MM.1S (cell line): ENCODE measurements at regions not wholly inside any gene's neighbourhood (a gene's known extent, or its start where the extent isn't known, plus 50 kb on each side); places are given as distances from the start of the nearest gene placed in this dataset.

ENCODE experiments used
- DNase-seq: peaks from one replicate; pipeline ENCODE4 v3.0.0-alpha.2; 2015
- H2AFZ ChIP-seq: fragments of 300-600 bp; sonication (generic); 2 replicates; pipeline ENCODE4 v1.6.0; 2016; ENCODE audit warnings: antibody characterized with exemption, low read length
- H3F3A ChIP-seq: fragments of 300-600 bp; sonication (generic); 2 replicates; pipeline ENCODE4 v1.6.1; 2016; ENCODE audit warnings: mild to moderate bottlenecking, antibody characterized with exemption, low read length, moderate library complexity, mixed read lengths; ENCODE audit not compliant: insufficient read depth
- H3K27ac ChIP-seq: fragments of 300-600 bp; sonication (generic); 2 replicates; pipeline ENCODE4 v1.5.1; 2016; ENCODE audit warnings: mild to moderate bottlenecking, low read length
- H3K27me3 ChIP-seq: fragments of 300-600 bp; sonication (generic); replicated peaks from 2 replicates; pipeline ENCODE4 v1.6.0; 2016; ENCODE audit warnings: low read length; ENCODE audit not compliant: insufficient read depth
- H3K36me3 ChIP-seq: fragments of 300-600 bp; sonication (generic); replicated peaks from 2 replicates; pipeline ENCODE4 v1.6.1; 2016; ENCODE audit warnings: mild to moderate bottlenecking, low read length, mixed read lengths; ENCODE audit not compliant: insufficient read depth
- H3K4me1 ChIP-seq: fragments of 300-600 bp; sonication (generic); 2 replicates; pipeline ENCODE4 v1.6.1; 2016; ENCODE audit warnings: low read length, mixed read lengths
- H3K4me2 ChIP-seq: fragments of 300-600 bp; sonication (generic); 2 replicates; pipeline ENCODE4 v1.6.0; 2016; ENCODE audit warnings: low read depth, low read length
- H3K4me3 ChIP-seq: fragments of 300-600 bp; sonication (generic); 2 replicates; pipeline ENCODE4 v1.5.1; 2016; ENCODE audit warnings: low read length, mixed read lengths
- H3K79me2 ChIP-seq: fragments of 300-600 bp; sonication (generic); 2 replicates; pipeline ENCODE4 v1.6.1; 2016; ENCODE audit warnings: mixed run types, low read length, mixed read lengths
- H3K9ac ChIP-seq: fragments of 300-600 bp; sonication (generic); 2 replicates; pipeline ENCODE4 v1.6.1; 2016; ENCODE audit warnings: low read length, mixed read lengths
- H3K9me2 ChIP-seq: fragments of 300-600 bp; sonication (generic); replicated peaks from 2 replicates; pipeline ENCODE4 v1.6.1; 2016; ENCODE audit warnings: mild to moderate bottlenecking, low read length, mixed read lengths; ENCODE audit not compliant: insufficient read depth
- H3K9me3 ChIP-seq: fragments of 300-600 bp; sonication (generic); replicated peaks from 2 replicates; pipeline ENCODE4 v1.6.1; 2016; ENCODE audit warnings: mild to moderate bottlenecking, low read length, mixed read lengths; ENCODE audit not compliant: insufficient read depth
- H4K20me1 ChIP-seq: fragments of 300-600 bp; sonication (generic); 2 replicates; pipeline ENCODE4 v1.6.1; 2016; ENCODE audit warnings: mild to moderate bottlenecking, low read length, moderate library complexity, mixed read lengths; ENCODE audit not compliant: insufficient read depth
- EZH2 ChIP-seq: fragments of 300-600 bp; sonication (generic); optimal IDR thresholded peaks from 2 replicates; pipeline ENCODE3; 2017; ENCODE audit warnings: low read depth, mild to moderate bottlenecking, antibody characterized with exemption, low read length, mixed read lengths
- EZH2phosphoT487 ChIP-seq: fragments of 300-600 bp; sonication (generic); IDR thresholded peaks from 2 replicates; pipeline ENCODE4 v1.6.1; 2018; ENCODE audit warnings: antibody characterized with exemption, low read length
- TF ChIP-seq, protein P1 (sequence below): fragments of 300-600 bp; sonication (generic); IDR thresholded peaks from 2 replicates; pipeline ENCODE4 v1.5.1; 2016; ENCODE audit warnings: antibody characterized with exemption, low read length, mixed read lengths

DNA sequence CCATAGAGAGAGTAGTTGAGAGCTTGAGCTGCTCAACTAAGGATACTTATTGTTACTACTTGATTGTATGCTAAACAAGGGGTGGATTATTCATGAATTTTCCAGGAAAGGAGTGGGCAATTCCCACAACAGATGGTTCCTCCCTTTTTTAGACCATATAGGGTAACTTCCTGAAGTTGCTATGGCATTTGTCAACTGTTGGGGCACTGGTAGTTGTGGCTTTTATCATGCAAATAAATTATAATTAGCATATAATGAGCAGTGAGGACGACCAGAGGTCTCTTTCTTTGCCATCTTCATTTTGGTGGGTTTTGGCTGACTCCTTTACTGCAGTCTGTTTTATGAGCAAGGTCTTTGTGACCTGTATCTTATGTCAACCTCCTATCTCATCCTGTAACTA is 1403.5 kb upstream of the PABPC4L start:
- Histone ChIP-seq H3K9ac (no peak overlapping the region), H3K4me1 (no peaks in the 10 kb centered on the region), H4K20me1 (no peaks in the 10 kb centered on the region), H3K4me3 (no peak overlapping the region), H2AFZ (no peak overlapping the region), H3K9me3 (no peaks in the 10 kb centered on the region), H3K27me3 (no peaks in the 10 kb centered on the region), H3F3A (no peaks in the 10 kb centered on the region), H3K79me2 (no peaks in the 10 kb centered on the region), H3K27ac (no peak overlapping the region), H3K4me2 (no peak overlapping the region), H3K36me3 (no peaks in the 10 kb centered on the region), H3K9me2 (no peaks in the 10 kb centered on the region)
- DNase-seq, result no peak
- TF ChIP-seq EZH2 (no peak), EZH2phosphoT487 (no peak)
- TF ChIP-seq, protein P1, sequence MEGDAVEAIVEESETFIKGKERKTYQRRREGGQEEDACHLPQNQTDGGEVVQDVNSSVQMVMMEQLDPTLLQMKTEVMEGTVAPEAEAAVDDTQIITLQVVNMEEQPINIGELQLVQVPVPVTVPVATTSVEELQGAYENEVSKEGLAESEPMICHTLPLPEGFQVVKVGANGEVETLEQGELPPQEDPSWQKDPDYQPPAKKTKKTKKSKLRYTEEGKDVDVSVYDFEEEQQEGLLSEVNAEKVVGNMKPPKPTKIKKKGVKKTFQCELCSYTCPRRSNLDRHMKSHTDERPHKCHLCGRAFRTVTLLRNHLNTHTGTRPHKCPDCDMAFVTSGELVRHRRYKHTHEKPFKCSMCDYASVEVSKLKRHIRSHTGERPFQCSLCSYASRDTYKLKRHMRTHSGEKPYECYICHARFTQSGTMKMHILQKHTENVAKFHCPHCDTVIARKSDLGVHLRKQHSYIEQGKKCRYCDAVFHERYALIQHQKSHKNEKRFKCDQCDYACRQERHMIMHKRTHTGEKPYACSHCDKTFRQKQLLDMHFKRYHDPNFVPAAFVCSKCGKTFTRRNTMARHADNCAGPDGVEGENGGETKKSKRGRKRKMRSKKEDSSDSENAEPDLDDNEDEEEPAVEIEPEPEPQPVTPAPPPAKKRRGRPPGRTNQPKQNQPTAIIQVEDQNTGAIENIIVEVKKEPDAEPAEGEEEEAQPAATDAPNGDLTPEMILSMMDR, result no peak

DNA sequence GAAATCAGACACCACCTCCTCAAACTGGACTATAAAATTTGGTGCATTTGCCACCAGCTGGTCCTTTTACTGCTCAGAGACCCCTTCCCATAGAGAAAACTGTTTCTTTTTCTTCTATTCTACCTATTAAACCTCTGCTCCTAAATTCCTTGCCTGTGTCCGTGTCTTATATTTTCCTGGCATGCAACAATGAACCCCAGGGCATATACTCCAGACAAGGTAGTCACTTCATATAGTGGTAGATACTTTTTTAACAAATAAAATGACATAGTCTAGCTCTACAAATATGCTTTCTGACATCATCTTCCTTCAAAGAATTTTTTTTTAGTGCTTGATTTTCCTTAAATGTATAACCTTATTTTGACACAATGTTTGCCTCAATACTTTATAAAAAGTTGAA is 1402.9 kb upstream of the PABPC4L start:
- Histone ChIP-seq H3K4me2 (no peak overlapping the region), H3K4me1 (no peaks in the 10 kb centered on the region), H2AFZ (no peak overlapping the region), H3K27ac (no peak overlapping the region), H3K79me2 (no peaks in the 10 kb centered on the region), H3K9me3 (no peaks in the 10 kb centered on the region), H4K20me1 (no peaks in the 10 kb centered on the region), H3K9me2 (no peaks in the 10 kb centered on the region), H3K9ac (no peak overlapping the region), H3F3A (no peaks in the 10 kb centered on the region), H3K27me3 (no peaks in the 10 kb centered on the region), H3K36me3 (no peaks in the 10 kb centered on the region), H3K4me3 (no peak overlapping the region)
- DNase-seq, result no peak
- TF ChIP-seq, protein P1, result no peak
- TF ChIP-seq EZH2 (no peak), EZH2phosphoT487 (no peak)

DNA sequence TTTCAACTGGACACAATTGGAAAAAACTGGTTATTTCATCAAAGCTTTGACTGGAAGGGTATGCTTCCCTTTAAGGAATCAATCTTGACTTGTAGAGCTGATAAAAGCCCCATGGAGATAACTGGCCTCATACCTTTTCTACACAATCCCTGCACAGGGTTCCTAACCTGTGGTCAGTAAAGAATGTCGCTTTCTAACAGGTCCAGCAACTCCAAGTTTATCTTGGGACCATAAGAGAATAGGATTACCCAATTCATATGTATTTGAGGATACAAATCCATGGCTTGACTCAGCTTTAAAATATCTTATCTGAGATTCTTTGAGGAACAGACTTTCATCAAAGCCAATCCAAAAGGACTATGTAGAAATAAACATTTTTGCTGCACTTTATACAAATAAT is 1399.8 kb upstream of the PABPC4L start:
- Histone ChIP-seq H3K27me3 (no peaks in the 10 kb centered on the region), H3K4me1 (no peaks in the 10 kb centered on the region), H3K9me2 (no peaks in the 10 kb centered on the region), H4K20me1 (no peaks in the 10 kb centered on the region), H3K4me2 (no peak overlapping the region), H3K27ac (no peak overlapping the region), H3K4me3 (no peak overlapping the region), H3F3A (no peaks in the 10 kb centered on the region), H3K9ac (no peak overlapping the region), H3K79me2 (no peaks in the 10 kb centered on the region), H2AFZ (no peak overlapping the region), H3K36me3 (no peaks in the 10 kb centered on the region), H3K9me3 (no peaks in the 10 kb centered on the region)
- TF ChIP-seq EZH2, result no peak
- TF ChIP-seq, protein P1, result no peak
- no peak for TF ChIP-seq EZH2phosphoT487
- no peak for DNase-seq
